GM18505 (cell line): ENCODE measurements at regions not wholly inside any gene's neighbourhood (a gene's known extent, or its start where the extent isn't known, plus 50 kb on each side); places are given as distances from the start of the nearest gene placed in this dataset.

Experiments
- ATAC-seq: cut with Tn5 transposase; IDR thresholded peaks from one replicate; pipeline ENCODE4 v1.9.1; 2021; ENCODE audit not compliant: unreplicated experiment
- POLR2A ChIP-seq: IDR thresholded peaks from 4 replicates; pipeline ENCODE4 v1.6.1; 2011; ENCODE audit warnings: borderline replicate concordance; ENCODE audit not compliant: insufficient read depth, insufficient read length; ENCODE audit errors: extremely low read depth

DNA sequence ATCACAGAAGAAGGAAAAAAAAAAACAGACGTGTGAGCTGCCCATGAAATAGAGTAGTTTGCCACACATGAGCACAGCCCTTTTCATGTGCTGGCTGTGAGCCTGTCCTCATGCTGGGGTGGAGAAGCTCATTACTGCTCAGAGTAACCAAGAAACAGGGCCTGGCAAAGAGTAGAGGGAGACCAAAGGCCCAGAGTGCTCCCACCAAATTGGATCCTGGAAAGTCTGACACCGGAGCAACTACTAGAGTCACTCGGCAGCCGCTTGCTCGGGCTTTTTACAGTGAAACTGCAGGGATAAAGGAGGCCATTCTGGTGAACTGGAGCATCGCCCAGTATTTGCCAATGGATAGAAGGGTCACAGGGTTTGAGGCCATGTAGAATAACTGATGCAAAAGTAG is 64.4 kb upstream of the BARHL2 start:
- no peak for TF ChIP-seq POLR2A
- ATAC-seq: no peak

DNA sequence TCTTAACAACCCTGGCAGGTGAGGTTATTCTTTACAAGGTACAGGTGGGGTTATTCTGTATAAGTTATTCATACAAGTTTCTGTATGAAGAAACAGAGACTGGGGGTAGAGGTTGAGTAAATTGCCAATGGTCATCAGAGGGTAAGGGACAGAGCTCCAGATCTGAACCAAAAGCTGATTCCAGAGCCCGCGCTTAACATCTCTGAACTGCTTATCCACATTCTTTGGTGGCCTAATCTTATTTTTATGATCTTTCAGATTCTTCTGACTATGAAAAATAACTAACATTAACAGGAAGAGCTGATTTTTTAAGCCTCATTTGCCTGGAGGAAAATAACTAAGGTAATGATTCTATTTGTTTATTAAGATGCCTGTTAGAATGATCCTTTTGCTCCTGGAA is 63.9 kb upstream of the BARHL2 start:
- no peak for TF ChIP-seq POLR2A
- ATAC-seq: no peak

DNA sequence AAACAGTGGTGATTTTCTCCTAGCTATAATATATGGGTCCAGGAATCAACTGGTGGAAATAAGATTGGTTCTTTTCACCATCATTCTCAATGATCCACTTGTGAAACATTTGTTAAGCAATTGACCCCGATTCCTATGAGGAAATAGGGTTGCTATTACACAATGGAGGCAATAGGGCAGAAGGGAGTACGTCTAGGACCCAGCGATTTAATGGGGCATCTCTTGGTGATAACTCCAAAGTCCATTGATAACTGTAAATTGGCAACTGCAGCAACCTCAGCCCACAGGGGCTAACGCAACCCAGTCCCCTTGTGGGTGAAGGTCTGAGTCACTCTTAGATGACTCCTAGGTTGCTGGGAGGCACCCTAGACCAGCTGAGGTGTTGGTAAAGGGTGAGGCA is 62.5 kb upstream of the BARHL2 start:
- no peak for TF ChIP-seq POLR2A
- ATAC-seq: no peak

DNA sequence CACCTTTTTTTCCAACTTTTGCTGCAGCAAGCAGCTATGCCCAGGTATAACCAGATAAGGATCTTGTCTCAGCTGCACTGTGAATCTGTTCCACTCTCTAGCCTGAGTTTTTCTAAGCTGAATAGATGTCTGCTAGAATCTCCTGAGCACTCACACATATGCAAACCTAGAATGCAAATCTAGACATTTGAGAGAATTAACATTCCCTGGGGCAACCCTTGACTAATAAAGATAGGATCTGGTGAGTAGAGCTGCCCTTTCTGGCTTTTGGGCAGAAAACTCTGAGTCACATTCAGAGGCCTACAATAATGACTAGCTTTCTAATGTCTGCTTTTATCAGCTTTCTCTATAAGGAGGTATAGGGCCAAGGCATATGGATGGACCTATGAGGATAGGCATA is 61.4 kb upstream of the BARHL2 start:
- ATAC-seq: no peak
- TF ChIP-seq POLR2A: no peak

DNA sequence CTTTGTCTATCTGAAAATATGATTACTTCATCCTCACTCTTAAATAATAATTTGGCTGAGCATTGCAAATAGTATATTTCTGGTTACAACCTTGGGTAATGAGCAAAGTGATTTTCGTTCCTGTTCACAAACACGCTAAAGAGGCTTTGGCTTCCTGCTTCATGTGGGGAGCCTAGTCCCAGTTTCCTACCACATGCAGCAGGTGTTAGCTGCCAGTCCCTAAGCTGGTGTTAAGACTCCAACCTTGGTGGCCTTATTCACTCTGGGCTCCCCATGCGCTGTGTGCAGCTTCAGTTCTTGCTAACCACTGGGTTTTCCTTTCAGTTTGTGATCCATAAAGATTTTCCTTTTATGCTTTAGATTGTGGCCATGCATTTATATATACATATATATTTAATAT is 56.7 kb upstream of the BARHL2 start:
- TF ChIP-seq POLR2A: no peak

DNA sequence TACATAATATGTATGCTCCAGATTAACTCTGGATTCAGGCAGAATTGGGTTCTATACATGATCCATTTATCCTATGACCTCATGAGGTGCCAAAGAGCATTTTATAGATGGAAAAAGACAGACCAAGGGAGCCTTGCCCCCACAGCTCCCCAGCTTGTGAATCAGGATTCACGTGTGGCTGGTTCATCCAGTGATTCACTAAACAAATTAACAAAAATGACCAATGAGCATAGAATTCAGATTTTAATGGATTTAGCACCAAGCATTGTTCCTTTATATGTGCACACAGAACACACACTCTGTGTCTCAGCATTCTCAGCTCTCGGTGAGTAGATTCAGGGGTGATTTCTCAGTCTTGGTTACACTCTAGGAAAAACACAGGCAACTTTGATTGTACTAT is 51.7 kb upstream of the BARHL2 start:
- ATAC-seq: no peak
- no peak for TF ChIP-seq POLR2A

More for the DNA sequence above, 56.7 kb upstream of the BARHL2 start:
- no peak for ATAC-seq

DNA sequence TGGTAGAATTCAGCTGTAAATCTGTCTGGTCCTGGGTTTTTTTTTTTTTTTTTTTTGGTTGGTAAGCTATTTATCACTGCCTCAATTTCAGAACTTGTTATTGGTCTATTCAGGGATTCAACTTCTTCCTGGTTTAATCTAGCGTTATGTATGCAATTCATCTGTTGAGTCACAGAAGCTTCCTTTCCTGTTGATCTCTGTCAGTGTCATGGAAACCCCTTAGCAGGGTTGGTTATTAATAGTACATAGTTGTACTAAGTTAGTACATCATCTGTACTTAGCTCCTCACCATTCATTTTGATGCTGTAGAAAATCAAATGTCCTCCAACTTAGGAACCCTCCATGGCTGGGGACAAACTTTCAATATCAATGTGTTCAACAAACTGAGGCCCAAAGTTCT is 51.0 kb upstream of the BARHL2 start:
- TF ChIP-seq POLR2A: no peak
- no peak for ATAC-seq
